CD4-positive, alpha-beta T cell treated with Interleukin-4 for 4 hours (primary cell): ENCODE measurements at regions not wholly inside any gene's neighbourhood (a gene's known extent, or its start where the extent isn't known, plus 50 kb on each side); places are given as distances from the start of the nearest gene placed in this dataset.
"Not testable (repeated sequence)": the region's sequence is repeated elsewhere in the genome, so short reads cannot be mapped to it uniquely, and the experiment has no call there.

ENCODE experiments used
- DNase-seq: peaks from one replicate; pipeline ENCODE4 v3.0.0-alpha.2; 2020

GRCh38 chr14:84410344-84410743 lies 1119.6 kb upstream of the FLRT2 start:
- no peak for DNase-seq

- DNase-seq: no peak
Measured at GRCh38 chr14:84420221-84420620, 1109.7 kb upstream of the FLRT2 start.

- no peak for DNase-seq
Measured at GRCh38 chr14:84421621-84422020, 1108.3 kb upstream of the FLRT2 start.

- no peak for DNase-seq
Measured at GRCh38 chr14:84425968-84426367, 1104.0 kb upstream of the FLRT2 start.

GRCh38 chr14:84432676-84433075 lies 1097.3 kb upstream of the FLRT2 start:
- no peak for DNase-seq

- DNase-seq: no peak
Measured at GRCh38 chr14:84433961-84434360, 1096.0 kb upstream of the FLRT2 start.

DNA sequence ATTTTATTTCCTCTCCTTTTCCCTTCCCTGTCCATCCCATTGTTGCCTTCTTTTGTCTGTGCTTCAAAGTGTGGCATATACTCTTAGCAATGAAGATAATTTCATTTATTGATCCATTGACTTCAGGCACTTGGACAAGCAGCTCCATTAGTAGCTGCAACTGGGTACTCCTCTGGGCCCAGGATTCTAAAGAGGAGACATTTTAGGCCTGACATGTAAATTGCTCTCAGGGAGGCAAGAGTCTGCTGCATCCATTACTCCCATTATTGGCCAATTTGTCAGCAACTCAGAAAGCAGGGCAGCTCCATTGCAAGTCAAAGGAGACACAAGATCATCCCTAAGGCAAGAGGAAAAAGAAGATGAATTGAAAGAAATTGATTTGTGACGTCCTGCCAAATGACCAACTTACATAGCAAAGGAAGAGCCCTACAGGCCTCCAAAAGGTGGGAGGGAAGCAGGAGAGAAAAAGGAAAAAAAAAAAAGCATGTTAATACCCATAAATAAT lies 1094.1 kb upstream of the FLRT2 start:
- no peak for DNase-seq

- DNase-seq: no peak
Measured at GRCh38 chr14:84436528-84436927, 1093.4 kb upstream of the FLRT2 start.

GRCh38 chr14:84442521-84442920 lies 1087.4 kb upstream of the FLRT2 start:
- no peak for DNase-seq

- no peak for DNase-seq
Measured at GRCh38 chr14:84445486-84445885, 1084.5 kb upstream of the FLRT2 start.

DNA sequence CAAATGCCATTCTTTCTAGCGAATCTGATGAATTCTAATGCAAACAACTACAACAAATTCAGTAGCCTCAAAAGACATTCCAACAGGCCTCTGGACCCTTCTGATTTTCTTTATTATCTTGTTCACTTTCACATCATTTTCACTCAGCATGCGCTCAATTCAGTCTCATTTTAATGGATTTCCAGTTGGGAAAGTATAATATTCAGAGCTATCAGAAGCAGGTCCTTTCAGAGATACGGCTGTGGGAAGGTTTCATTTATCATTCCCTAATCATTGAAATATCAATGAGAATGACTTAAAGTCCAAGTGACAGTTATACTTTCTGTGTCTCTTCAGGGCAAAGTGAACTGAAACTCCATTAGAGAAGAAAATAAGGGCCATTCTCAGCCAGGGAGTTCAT lies 1083.7 kb upstream of the FLRT2 start:
- no peak for DNase-seq

GRCh38 chr14:84453307-84453950 lies 1076.5 kb upstream of the FLRT2 start:
- no peak for DNase-seq

DNA sequence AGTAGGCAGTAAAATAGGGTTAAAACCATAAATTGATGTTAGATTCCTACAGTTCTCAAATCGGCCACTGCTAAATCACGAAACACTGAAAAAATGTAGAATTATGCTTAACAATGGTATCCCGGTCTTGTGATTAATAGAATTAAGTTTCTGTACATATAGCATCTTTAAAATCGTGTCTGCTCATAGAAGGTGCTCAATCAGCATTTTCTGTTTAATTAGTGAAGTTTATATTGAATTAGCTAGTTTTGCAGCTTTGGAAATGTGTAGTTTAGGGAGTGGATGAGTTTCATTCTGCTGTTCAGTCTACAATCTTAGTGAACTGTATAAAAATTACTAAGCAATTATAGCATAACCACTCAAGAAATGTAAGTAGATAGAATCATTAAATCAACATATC lies 1075.8 kb upstream of the FLRT2 start:
- no peak for DNase-seq

DNA sequence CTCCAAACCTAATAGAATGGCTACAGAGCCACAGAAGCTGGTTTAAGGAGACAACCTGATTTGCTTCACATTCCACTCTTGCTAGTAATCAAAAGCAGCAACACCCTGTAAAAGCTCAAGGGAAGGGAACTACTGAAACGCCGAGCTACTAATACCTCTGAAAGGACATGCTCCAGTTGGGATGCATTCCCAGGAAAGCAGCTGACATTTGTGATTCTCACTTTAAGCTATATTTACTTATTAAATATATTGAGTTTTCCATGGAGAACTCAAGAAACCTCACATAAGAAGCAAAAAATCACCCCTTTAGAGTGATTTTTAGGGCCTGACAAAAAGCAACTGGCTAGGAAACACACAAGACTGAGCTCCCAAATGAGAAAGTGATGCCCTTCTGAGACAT lies 1073.0 kb upstream of the FLRT2 start:
- DNase-seq: no peak

DNA sequence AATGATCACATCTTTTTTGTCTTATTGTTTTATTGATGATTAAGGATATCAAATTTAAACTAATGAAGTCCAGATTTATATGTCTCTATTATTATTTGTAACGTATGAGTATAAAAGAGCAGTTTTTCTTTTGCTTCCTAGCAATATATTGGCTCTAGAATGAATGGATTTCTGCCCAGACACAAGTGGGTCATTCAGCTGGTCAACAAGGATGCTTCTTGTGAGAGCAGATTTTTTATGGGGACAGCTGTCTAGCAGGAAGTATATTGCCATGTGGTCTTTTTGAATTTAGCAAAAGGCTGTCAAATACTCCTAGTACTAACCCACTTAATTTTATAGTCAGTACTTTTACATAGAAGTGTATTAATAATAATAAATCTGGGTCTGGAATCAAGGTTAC lies 1071.1 kb upstream of the FLRT2 start:
- DNase-seq: no peak

DNA sequence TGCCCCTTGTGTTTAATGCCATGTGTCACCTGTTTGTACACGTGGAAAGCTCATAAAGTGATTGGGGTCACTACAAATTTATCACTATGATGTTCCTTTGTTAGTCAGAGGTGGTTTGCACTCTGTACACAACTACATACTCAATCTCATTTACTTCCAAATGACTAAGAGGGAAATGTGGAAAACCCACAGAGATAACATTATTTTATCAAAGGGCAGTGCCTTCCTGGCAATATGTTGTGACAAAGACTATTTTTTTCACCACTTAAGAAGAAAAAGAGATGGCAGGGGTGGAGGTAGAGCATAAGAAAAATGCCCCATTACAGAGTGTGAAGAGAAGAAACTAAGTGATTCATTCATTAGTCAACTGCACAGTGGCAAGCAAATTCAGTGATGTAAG lies 1064.1 kb upstream of the FLRT2 start:
- DNase-seq: no peak

GRCh38 chr14:84468153-84468552 lies 1061.8 kb upstream of the FLRT2 start:
- DNase-seq: no peak

- no peak for DNase-seq
Measured at GRCh38 chr14:84477996-84478395, 1051.9 kb upstream of the FLRT2 start.

GRCh38 chr14:84482256-84483071 lies 1047.5 kb upstream of the FLRT2 start:
- DNase-seq: no peak

DNA sequence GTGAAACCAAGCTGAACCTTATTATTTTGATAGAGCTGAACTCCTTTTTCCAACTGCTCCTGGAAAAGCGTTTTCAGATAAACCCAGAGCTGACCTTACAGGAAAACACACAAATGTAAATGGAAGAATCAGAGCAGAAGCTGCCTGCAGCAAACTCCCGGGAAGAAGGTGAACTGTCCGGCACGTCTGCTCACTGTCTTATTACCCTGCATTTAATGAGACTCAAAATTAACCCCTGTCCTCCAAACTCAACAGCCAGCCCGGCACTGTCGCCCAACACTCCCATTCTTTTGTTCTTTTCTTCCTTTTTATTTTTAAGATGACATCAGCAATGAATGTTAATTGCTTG lies 1046.9 kb upstream of the FLRT2 start:
- DNase-seq: no peak

- DNase-seq: not testable (repeated sequence)
Measured at GRCh38 chr14:84484243-84484642, 1045.7 kb upstream of the FLRT2 start.

DNA sequence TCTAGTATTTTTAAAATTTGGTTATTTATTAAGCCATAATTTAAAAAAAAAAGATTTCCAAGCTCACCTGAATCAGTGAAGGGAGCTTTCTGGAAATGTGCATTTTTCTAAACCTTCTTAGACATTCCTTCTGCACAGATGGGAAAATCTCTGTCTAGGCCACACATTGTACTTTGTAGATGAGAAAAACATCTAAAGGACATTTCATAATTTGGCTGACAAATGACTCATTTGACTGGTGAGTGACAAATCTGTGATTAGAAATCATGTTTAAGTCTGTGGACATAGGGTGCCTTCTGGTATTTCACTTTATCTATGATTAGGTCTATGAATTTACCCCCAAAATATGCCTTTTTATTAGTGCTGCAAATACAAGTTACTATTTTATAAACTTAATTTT lies 1044.9 kb upstream of the FLRT2 start:
- DNase-seq: no peak

DNA sequence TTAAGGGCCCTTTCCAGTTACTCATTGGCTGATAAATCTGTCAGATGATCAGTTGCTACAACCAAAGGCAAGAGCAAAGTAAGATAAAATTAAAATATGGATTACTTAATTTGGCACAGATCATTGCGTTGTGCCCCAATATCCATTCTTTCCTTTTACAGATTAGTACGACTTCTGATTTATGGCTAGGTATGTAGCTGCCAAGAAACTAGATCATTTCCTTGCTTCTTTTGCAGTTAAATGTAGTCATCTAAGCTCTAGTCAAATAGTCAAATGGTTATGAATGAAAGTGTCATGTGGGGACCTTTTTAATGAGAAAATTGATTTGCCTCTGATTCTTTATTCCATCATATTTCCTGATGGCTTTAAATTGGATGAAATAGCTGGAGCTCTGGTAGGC lies 1039.9 kb upstream of the FLRT2 start:
- DNase-seq: no peak

DNA sequence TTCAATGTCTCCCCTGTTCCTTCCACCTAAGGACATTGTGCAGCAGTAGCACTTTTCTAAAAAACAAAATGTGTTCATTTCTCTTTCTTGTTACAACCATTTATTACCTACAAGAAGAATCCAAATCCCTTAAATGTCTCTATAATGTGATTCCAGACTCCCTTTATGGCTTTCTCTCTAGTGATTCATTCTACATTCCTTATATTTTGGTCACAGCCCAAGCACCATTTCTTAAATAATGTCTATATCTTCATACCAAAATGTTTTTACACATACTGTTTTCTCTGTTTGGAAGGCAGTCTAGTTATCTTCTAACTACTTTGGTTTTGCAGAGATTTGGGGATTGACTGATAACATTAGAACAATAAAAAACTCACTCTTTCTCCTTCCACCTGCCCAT lies 1037.3 kb upstream of the FLRT2 start:
- no peak for DNase-seq

- no peak for DNase-seq
Measured at GRCh38 chr14:84493779-84494178, 1036.2 kb upstream of the FLRT2 start.
